ENCODE measurements at regions not wholly inside any gene's neighbourhood (a gene's known extent, or its start where the extent isn't known, plus 50 kb on each side); places are given as distances from the start of the nearest gene placed in this dataset.

- ChIA-PET POLR2A (no interaction called here), CTCF (no interaction called here)
- TF ChIP-seq CTCF (IDR thresholded peaks at IDR 0.05; ENCODE audit: insufficient read depth, low read depth, low read length): no peak
- H3K4me3 ChIP-seq (ENCODE audit: low read depth, low read length): no peak overlapping the region
- H3K36me3 ChIP-seq (ENCODE audit: control insufficient read depth, insufficient read depth, low read length): no peaks in the 10 kb centered on the region
- no peaks in the 10 kb centered on the region for H3K27me3 ChIP-seq (ENCODE audit: control insufficient read depth, insufficient read depth, low read length)
- DNase-seq (ENCODE audit: low read depth): no peak
Measured at GRCh38 chr17:73878923-73879322, 234.7 kb upstream of the SDK2 start.

- no peak for TF ChIP-seq CTCF (IDR thresholded peaks at IDR 0.05; ENCODE audit: insufficient read depth, low read depth, low read length)
- Histone ChIP-seq H3K4me3 (ENCODE audit: low read depth, low read length) (no peak overlapping the region), H3K27me3 (ENCODE audit: control insufficient read depth, insufficient read depth, low read length) (no peaks in the 10 kb centered on the region), H3K36me3 (ENCODE audit: control insufficient read depth, insufficient read depth, low read length) (no peaks in the 10 kb centered on the region)
- ChIA-PET CTCF (no interaction called here), POLR2A (no interaction called here)
- no peak for DNase-seq (ENCODE audit: low read depth)
Measured at GRCh38 chr17:73879987-73880386, 235.7 kb upstream of the SDK2 start.

- no peak for TF ChIP-seq CTCF (IDR thresholded peaks at IDR 0.05; ENCODE audit: insufficient read depth, low read depth, low read length)
- no peak for DNase-seq (ENCODE audit: low read depth)
- Histone ChIP-seq H3K27me3 (ENCODE audit: control insufficient read depth, insufficient read depth, low read length) (no peaks in the 10 kb centered on the region), H3K4me3 (ENCODE audit: low read depth, low read length) (no peak overlapping the region), H3K36me3 (ENCODE audit: control insufficient read depth, insufficient read depth, low read length) (no peaks in the 10 kb centered on the region)
- POLR2A ChIA-PET: no interaction called here
- CTCF ChIA-PET: no interaction called here
Measured at GRCh38 chr17:73882590-73882989, 238.3 kb upstream of the SDK2 start.

- Histone ChIP-seq H3K36me3 (ENCODE audit: control insufficient read depth, insufficient read depth, low read length) (no peaks in the 10 kb centered on the region), H3K27me3 (ENCODE audit: control insufficient read depth, insufficient read depth, low read length) (no peaks in the 10 kb centered on the region), H3K4me3 (ENCODE audit: low read depth, low read length) (no peak overlapping the region)
- POLR2A ChIA-PET: no interaction called here
- no peak for TF ChIP-seq CTCF (IDR thresholded peaks at IDR 0.05; ENCODE audit: insufficient read depth, low read depth, low read length)
- no peak for DNase-seq (ENCODE audit: low read depth)
- CTCF ChIA-PET: no interaction called here
Measured at GRCh38 chr17:73883175-73883574, 238.9 kb upstream of the SDK2 start.

GRCh38 chr17:73887739-73888138, 243.5 kb upstream of the SDK2 start:
- TF ChIP-seq CTCF (IDR thresholded peaks at IDR 0.05; ENCODE audit: insufficient read depth, low read depth, low read length): no peak
- CTCF ChIA-PET: no interaction called here
- Histone ChIP-seq H3K36me3 (ENCODE audit: control insufficient read depth, insufficient read depth, low read length) (no peaks in the 10 kb centered on the region), H3K4me3 (ENCODE audit: low read depth, low read length) (no peak overlapping the region), H3K27me3 (ENCODE audit: control insufficient read depth, insufficient read depth, low read length) (no peaks in the 10 kb centered on the region)
- POLR2A ChIA-PET: no interaction called here
- DNase-seq (ENCODE audit: low read depth): no peak
